DMS53 treated with DMSO at 0.1 percent for 48 hours (cell line): ENCODE measurements at regions not wholly inside any gene's neighbourhood (a gene's known extent, or its start where the extent isn't known, plus 50 kb on each side); places are given as distances from the start of the nearest gene placed in this dataset.

Experiments
- DNase-seq: peaks from one replicate; lab custom pipeline; 2025; ENCODE audit not compliant: unreplicated experiment; lab: John Stamatoyannopoulos, UW

GRCh38 chr10:124219062-124219461 lies 125.7 kb upstream of the CHST15 start:
- DNase-seq: no peak

- DNase-seq: no peak
These were observed 124.8 kb upstream of the CHST15 start for GRCh38 chr10:124217906-124218804.

- no peak for DNase-seq
These were observed 123.6 kb upstream of the CHST15 start for GRCh38 chr10:124217031-124217430.

GRCh38 chr10:124214610-124215375 lies 121.4 kb upstream of the CHST15 start:
- DNase-seq: no peak

- DNase-seq: no peak
These were observed 120.6 kb upstream of the CHST15 start for GRCh38 chr10:124213899-124214510.

- no peak for DNase-seq
These were observed 120.1 kb upstream of the CHST15 start for GRCh38 chr10:124213471-124213870.

GRCh38 chr10:124212702-124213101 lies 119.3 kb upstream of the CHST15 start:
- no peak for DNase-seq

- DNase-seq: no peak
These were observed 118.5 kb upstream of the CHST15 start for GRCh38 chr10:124211921-124212320.

GRCh38 chr10:124210263-124210662 lies 116.9 kb upstream of the CHST15 start:
- no peak for DNase-seq

GRCh38 chr10:124207391-124207790 lies 114.0 kb upstream of the CHST15 start:
- DNase-seq: no peak

- no peak for DNase-seq
These were observed 113.2 kb upstream of the CHST15 start for GRCh38 chr10:124206616-124207015.

GRCh38 chr10:124205432-124205831 lies 112.0 kb upstream of the CHST15 start:
- DNase-seq: no peak

- DNase-seq: no peak
These were observed 111.3 kb upstream of the CHST15 start for GRCh38 chr10:124204726-124205125.

- DNase-seq: no peak
These were observed 106.6 kb upstream of the CHST15 start for GRCh38 chr10:124200011-124200410.

- no peak for DNase-seq
These were observed 105.5 kb upstream of the CHST15 start for GRCh38 chr10:124198871-124199270.

GRCh38 chr10:124198125-124198501 lies 104.7 kb upstream of the CHST15 start:
- DNase-seq: no peak

GRCh38 chr10:124197371-124198124 lies 104.2 kb upstream of the CHST15 start:
- DNase-seq: no peak

- no peak for DNase-seq
These were observed 103.3 kb upstream of the CHST15 start for GRCh38 chr10:124196659-124197058.

GRCh38 chr10:124194199-124194824 lies 100.9 kb upstream of the CHST15 start:
- no peak for DNase-seq

- DNase-seq: no peak
These were observed 99.9 kb upstream of the CHST15 start for GRCh38 chr10:124193309-124193696.
